GM12878 (cell line): ENCODE measurements at regions not wholly inside any gene's neighbourhood (a gene's known extent, or its start where the extent isn't known, plus 50 kb on each side); places are given as distances from the start of the nearest gene placed in this dataset.
A peak's percentile ranks its signal among the peaks of the same experiment; 100 is the strongest.

Experiments used
- BCL11A ChIP-seq: IDR thresholded peaks from 2 replicates; pipeline ENCODE4 v1.6.1; 2011; ENCODE audit warnings: low read depth, low read length
- CBX3 ChIP-seq: fragments of 200-600 bp; sonication (generic); IDR thresholded peaks from 2 replicates; pipeline ENCODE4 v1.6.1; 2016; ENCODE audit warnings: low read depth, borderline replicate concordance
- CHD1 ChIP-seq: IDR thresholded peaks from 2 replicates; pipeline ENCODE4 v1.6.1; 2012; ENCODE audit warnings: low read depth, low read length, improper control_type of control experiment
- CREM ChIP-seq: IDR thresholded peaks from 2 replicates; pipeline ENCODE4 v1.6.1; 2014; ENCODE audit warnings: antibody characterized with exemption, low read depth
- ETV6 ChIP-seq, 2 experiments: fragments of 450-650 bp in 1 of 2; IDR thresholded peaks in 1 of 2; conservative IDR thresholded peaks in 1 of 2; 2 replicates each; pipeline ENCODE4 v1.6.1; 2014; ENCODE audit warnings: antibody characterized with exemption in 1 of 2, borderline replicate concordance in 1 of 2, low read depth in 1 of 2, mild to moderate bottlenecking in 1 of 2, moderate library complexity in 1 of 2
- HDAC6 ChIP-seq: fragments of 200-600 bp; sonication (generic); IDR thresholded peaks from one replicate; pipeline ENCODE4 v1.8.0; 2017; ENCODE audit warnings: antibody characterized with exemption; ENCODE audit not compliant: unreplicated experiment
- JUND ChIP-seq: IDR thresholded peaks from 2 replicates; pipeline ENCODE4 v1.6.1; 2012; ENCODE audit warnings: low read depth, mild to moderate bottlenecking, low read length, improper control_type of control experiment, moderate library complexity
- MEF2B ChIP-seq: fragments of 450-650 bp; IDR thresholded peaks from 2 replicates; pipeline ENCODE4 v1.6.1; 2018; ENCODE audit warnings: mild to moderate bottlenecking, moderate library complexity; ENCODE audit not compliant: partially characterized antibody, poor library complexity, severe bottlenecking
- NFXL1 ChIP-seq: fragments of 450-650 bp; IDR thresholded peaks from 2 replicates; pipeline ENCODE4 v1.6.1; 2017; ENCODE audit warnings: antibody characterized with exemption, mild to moderate bottlenecking, borderline replicate concordance
- NR2C1 ChIP-seq: fragments of 450-650 bp; IDR thresholded peaks from 2 replicates; pipeline ENCODE4 v1.6.1; 2017; ENCODE audit warnings: antibody characterized with exemption, mild to moderate bottlenecking, moderate library complexity
- NR2C2 ChIP-seq: IDR thresholded peaks from 2 replicates; pipeline ENCODE4 v1.6.1; 2011; ENCODE audit warnings: borderline replicate concordance, low read depth; ENCODE audit not compliant: control insufficient read depth, insufficient read length
- POLR2A ChIP-seq: IDR thresholded peaks from 2 replicates; pipeline ENCODE4 v1.6.1; 2011; ENCODE audit warnings: low read depth, mild to moderate bottlenecking, low read length
- POLR2AphosphoS2 ChIP-seq: IDR thresholded peaks from 2 replicates; pipeline ENCODE4 v1.6.1; 2011; ENCODE audit warnings: low read depth, mild to moderate bottlenecking, low read length, improper control_type of control experiment, moderate library complexity
- RCOR1 ChIP-seq: conservative IDR thresholded peaks from 2 replicates; pipeline ENCODE4 v1.6.1; 2012; ENCODE audit warnings: low read depth, low read length, improper control_type of control experiment
- SREBF1 ChIP-seq: IDR thresholded peaks from 2 replicates; pipeline ENCODE4 v1.6.1; 2012; ENCODE audit warnings: mild to moderate bottlenecking, low read length
- SRF ChIP-seq, 2 experiments: IDR thresholded peaks; 2 replicates each; pipeline ENCODE4 v1.6.1; 2011; ENCODE audit warnings: low read depth in 2 of 2, low read length in 2 of 2, mild to moderate bottlenecking in 1 of 2, moderate library complexity in 1 of 2
- SUPT20H ChIP-seq: IDR thresholded peaks from 2 replicates; pipeline ENCODE4 v1.6.1; 2011; ENCODE audit warnings: low read depth, mild to moderate bottlenecking, low read length, moderate library complexity, borderline replicate concordance; ENCODE audit not compliant: control insufficient read depth
- TBL1XR1 ChIP-seq: IDR thresholded peaks from 2 replicates; pipeline ENCODE4 v1.6.1; 2012; ENCODE audit warnings: low read depth, low read length, improper control_type of control experiment
- ZNF217 ChIP-seq: fragments of 450-650 bp; IDR thresholded peaks from 2 replicates; pipeline ENCODE4 v1.6.1; 2017; ENCODE audit warnings: antibody characterized with exemption, mild to moderate bottlenecking
- ZNF622 ChIP-seq: fragments of 450-650 bp; IDR thresholded peaks from 2 replicates; pipeline ENCODE4 v1.6.1; 2017; ENCODE audit warnings: mild to moderate bottlenecking, inconsistent platforms
- TF ChIP-seq, protein P1 (sequence below): fragments of 450-650 bp; IDR thresholded peaks from 2 replicates; pipeline ENCODE4 v1.6.1; 2017; ENCODE audit warnings: low read depth, mild to moderate bottlenecking, moderate library complexity
- TF ChIP-seq, protein P2 (sequence below): fragments of 450-650 bp; IDR thresholded peaks from 2 replicates; pipeline ENCODE4 v1.6.1; 2016; ENCODE audit warnings: mild to moderate bottlenecking
- TF ChIP-seq, protein P3 (sequence below): fragments of 450-650 bp; IDR thresholded peaks from 2 replicates; pipeline ENCODE4 v1.6.1; 2016; ENCODE audit warnings: mild to moderate bottlenecking
- TF ChIP-seq, protein P4 (sequence below): fragments of 450-650 bp; IDR thresholded peaks from 2 replicates; pipeline ENCODE4 v1.6.1; 2014; ENCODE audit warnings: mild to moderate bottlenecking
- TF ChIP-seq, protein P5 (sequence below): IDR thresholded peaks from 2 replicates; pipeline ENCODE4 v1.6.1; 2011; ENCODE audit warnings: borderline replicate concordance, low read depth, mild to moderate bottlenecking, moderate library complexity, low read length; ENCODE audit not compliant: insufficient read depth, poor library complexity, severe bottlenecking

DNA sequence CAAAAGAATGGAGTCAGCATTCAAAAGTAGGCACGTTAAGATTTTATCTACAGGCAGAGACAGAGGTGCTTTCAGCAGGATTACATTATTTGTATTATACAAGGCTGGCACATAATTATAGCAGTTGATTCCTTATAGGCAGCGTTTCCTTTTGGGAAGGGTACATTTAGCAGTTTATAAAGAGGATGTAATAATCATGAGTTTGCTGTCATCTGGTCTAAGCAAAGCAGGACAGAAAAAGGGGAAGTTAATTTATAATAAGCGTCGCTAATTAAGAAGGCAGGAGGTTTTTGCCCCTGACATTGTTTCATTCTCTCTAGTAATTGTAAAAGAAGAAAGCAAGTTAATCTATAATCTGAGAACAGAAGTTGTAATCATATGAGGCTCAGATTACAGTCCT lies 259.9 kb upstream of the MDGA2 start (continued):
- no peak for TF ChIP-seq NFXL1
- TF ChIP-seq POLR2AphosphoS2: no peak
- no peak for TF ChIP-seq HDAC6
- 0 out of 2 replicates have a peak, but pooled peaks have one; percentile 37 for TF ChIP-seq ZNF217
- TF ChIP-seq CREM: no peak
- no peak for TF ChIP-seq TBL1XR1
- TF ChIP-seq NR2C1: no peak
- TF ChIP-seq, protein P1, sequence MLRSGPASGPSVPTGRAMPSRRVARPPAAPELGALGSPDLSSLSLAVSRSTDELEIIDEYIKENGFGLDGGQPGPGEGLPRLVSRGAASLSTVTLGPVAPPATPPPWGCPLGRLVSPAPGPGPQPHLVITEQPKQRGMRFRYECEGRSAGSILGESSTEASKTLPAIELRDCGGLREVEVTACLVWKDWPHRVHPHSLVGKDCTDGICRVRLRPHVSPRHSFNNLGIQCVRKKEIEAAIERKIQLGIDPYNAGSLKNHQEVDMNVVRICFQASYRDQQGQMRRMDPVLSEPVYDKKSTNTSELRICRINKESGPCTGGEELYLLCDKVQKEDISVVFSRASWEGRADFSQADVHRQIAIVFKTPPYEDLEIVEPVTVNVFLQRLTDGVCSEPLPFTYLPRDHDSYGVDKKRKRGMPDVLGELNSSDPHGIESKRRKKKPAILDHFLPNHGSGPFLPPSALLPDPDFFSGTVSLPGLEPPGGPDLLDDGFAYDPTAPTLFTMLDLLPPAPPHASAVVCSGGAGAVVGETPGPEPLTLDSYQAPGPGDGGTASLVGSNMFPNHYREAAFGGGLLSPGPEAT: peak; percentile 46; the same call in 1 of the 2 replicates
- no peak for TF ChIP-seq NR2C2
- TF ChIP-seq JUND: no peak
- TF ChIP-seq, protein P2, sequence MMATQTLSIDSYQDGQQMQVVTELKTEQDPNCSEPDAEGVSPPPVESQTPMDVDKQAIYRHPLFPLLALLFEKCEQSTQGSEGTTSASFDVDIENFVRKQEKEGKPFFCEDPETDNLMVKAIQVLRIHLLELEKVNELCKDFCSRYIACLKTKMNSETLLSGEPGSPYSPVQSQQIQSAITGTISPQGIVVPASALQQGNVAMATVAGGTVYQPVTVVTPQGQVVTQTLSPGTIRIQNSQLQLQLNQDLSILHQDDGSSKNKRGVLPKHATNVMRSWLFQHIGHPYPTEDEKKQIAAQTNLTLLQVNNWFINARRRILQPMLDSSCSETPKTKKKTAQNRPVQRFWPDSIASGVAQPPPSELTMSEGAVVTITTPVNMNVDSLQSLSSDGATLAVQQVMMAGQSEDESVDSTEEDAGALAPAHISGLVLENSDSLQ: no peak
- TF ChIP-seq, protein P3, sequence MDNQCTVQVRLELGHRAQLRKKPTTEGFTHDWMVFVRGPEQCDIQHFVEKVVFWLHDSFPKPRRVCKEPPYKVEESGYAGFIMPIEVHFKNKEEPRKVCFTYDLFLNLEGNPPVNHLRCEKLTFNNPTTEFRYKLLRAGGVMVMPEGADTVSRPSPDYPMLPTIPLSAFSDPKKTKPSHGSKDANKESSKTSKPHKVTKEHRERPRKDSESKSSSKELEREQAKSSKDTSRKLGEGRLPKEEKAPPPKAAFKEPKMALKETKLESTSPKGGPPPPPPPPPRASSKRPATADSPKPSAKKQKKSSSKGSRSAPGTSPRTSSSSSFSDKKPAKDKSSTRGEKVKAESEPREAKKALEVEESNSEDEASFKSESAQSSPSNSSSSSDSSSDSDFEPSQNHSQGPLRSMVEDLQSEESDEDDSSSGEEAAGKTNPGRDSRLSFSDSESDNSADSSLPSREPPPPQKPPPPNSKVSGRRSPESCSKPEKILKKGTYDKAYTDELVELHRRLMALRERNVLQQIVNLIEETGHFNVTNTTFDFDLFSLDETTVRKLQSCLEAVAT: no peak
- no peak for TF ChIP-seq POLR2A
- TF ChIP-seq SREBF1: no peak
- no peak for TF ChIP-seq SRF (IDR thresholded peaks at IDR 0.05; ENCODE audit: low read depth in 2 of 2, low read length in 2 of 2)
- TF ChIP-seq RCOR1: no peak
- TF ChIP-seq ZNF622: no peak
- no peak; the same call in 1 of the 2 replicates for TF ChIP-seq BCL11A
- TF ChIP-seq, protein P4, sequence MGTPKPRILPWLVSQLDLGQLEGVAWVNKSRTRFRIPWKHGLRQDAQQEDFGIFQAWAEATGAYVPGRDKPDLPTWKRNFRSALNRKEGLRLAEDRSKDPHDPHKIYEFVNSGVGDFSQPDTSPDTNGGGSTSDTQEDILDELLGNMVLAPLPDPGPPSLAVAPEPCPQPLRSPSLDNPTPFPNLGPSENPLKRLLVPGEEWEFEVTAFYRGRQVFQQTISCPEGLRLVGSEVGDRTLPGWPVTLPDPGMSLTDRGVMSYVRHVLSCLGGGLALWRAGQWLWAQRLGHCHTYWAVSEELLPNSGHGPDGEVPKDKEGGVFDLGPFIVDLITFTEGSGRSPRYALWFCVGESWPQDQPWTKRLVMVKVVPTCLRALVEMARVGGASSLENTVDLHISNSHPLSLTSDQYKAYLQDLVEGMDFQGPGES: no peak
- no peak for TF ChIP-seq CHD1
- TF ChIP-seq, protein P5, sequence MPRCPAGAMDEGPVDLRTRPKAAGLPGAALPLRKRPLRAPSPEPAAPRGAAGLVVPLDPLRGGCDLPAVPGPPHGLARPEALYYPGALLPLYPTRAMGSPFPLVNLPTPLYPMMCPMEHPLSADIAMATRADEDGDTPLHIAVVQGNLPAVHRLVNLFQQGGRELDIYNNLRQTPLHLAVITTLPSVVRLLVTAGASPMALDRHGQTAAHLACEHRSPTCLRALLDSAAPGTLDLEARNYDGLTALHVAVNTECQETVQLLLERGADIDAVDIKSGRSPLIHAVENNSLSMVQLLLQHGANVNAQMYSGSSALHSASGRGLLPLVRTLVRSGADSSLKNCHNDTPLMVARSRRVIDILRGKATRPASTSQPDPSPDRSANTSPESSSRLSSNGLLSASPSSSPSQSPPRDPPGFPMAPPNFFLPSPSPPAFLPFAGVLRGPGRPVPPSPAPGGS: no peak
- no peak for TF ChIP-seq SUPT20H
- no peak for TF ChIP-seq MEF2B
- TF ChIP-seq ETV6 (conservative IDR thresholded peaks at IDR 0.05 in 1 of 2, IDR thresholded peaks at IDR 0.05 in 1 of 2; ENCODE audit: borderline replicate concordance in 1 of 2, low read depth in 1 of 2): no peak
- TF ChIP-seq CBX3: no peak
